GM04504 (cell line): ENCODE measurements at regions not wholly inside any gene's neighbourhood (a gene's known extent, or its start where the extent isn't known, plus 50 kb on each side); places are given as distances from the start of the nearest gene placed in this dataset.

Experiments
- DNase-seq: peaks from one replicate; pipeline ENCODE4 v3.0.0-alpha.2; 2012; ENCODE audit warnings: low read depth

DNA sequence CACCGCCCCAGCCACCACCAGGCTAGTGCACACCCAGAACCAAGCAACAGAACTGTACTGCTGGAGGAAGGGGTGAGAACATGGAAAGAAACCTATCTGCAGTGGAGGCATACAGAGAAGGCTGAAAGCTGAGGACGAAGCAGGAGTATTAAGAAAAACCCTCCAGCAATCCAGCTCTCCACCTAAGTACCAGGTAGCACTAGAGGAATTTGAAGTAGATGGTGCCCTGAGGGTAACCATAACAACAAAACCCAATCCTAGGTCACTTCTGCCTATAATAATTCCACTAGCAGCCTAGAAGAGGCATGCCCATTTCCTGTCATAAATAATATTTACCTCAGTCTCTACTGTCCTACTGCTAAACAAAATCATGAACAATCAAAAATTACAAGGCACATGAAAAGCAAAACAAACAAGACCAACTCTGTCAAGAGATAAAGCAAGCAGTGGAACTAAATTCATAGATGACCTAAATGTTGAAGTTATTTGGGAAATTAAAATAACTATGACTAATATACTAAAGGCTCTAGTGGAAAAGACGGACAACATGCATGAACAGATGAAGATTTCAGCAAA lies 51.1 kb downstream of the HYCC1 start:
- DNase-seq: no peak

DNA sequence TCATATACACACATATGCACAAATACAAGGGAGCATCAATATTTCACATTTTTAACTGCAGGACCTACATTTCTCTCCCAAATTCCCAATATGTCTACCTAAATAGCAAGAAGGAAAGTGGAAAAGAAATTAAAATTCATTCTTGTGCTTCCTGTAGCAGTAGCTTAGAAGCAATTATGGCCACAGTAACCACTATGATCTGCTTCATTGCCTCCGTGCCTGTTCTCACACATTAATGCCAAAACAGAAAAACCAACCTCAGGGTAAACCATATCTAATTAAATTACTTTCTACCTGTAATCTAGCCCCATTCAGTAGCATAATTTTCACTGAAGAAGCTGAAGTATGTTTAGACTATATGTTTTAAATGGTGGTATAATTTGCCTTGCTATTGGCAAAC lies 55.2 kb downstream of the HYCC1 start:
- no peak for DNase-seq

DNA sequence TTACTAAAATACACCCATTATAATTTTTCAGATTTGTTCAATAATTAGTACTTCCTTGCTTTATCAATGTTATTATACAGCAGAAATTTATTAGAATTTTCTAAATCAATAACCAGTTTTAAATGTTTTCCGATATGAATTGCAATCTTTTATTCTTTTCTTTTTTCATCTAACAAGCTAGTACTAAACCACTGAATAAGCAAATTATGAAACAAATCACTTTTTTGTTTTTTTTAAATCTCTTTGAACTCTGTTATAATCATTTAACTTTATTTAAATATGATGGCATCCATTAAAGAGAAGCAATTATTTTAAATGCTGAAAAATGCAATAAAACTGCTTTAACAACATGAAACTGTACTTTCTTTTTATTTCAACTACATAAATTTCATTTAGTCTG lies 59.7 kb downstream of the HYCC1 start:
- no peak for DNase-seq

DNA sequence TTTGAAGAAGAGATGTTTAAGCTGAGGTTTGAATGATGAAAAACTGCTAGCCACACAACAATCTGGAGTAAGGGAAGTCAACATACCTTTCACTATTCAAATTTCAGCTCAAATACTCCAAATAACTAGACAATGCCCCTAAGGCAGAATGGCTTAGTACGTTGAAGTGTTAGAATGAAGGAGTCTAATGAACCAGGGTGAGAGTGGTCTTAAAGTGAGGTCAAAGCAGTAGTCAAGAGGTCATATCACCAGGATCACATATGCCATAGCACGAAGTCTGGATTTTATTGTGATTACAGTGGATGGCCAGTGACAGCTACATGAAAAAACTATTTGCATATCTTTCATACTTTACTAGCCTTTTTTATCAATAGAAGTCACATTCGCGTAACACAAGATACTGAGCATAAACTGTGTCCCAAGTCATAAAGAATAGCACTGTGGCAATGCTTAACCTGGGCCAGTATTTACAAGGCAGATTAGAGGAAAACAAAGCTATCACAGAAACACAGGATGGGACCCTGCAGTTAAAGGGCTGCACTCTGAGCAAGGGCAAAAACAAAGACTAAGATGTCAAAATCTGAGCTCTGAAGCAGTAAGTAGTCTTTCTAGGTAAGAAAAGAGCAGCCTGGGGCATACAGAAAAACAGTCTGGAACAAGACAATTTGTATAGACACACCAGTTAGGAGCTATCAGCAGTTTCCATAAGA lies 61.5 kb downstream of the HYCC1 start:
- no peak for DNase-seq

DNA sequence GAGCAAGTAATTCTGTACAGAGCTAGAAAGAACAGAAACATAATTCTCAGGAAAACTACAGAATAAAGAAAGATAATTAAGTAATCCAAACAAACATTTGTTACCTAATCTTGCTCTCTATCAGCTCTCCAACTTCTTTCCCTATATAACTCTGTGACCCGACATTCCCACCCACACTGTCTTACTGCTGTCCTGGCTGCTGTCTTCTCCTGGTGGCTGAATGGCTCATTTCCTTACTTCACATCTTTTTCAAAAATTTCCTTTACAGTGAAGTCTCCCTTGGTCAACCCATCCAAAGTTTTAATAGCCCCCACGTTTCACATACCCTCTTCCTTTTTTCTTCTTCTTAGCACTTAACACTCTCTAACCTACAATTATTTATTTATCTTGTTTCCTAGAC lies 64.0 kb downstream of the HYCC1 start:
- no peak for DNase-seq

DNA sequence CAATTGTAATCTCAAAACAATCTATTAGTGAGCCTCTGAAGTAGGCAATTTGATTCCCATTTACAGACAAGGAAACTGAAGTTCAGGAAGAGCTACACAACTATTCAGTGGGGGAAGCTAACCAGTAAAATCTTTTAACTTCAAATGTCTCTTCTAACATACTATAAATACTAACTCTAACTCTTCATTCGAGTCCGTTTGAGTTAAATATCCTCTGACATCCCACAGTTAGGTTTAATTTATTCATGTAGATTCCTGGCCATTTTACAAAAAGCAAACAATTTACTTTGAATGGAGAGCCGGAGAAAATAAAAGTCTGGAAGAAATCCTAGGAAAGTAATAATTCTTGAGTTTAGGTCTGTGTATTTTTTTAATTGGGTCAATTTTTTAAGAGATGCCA lies 64.7 kb downstream of the HYCC1 start:
- DNase-seq: no peak

DNA sequence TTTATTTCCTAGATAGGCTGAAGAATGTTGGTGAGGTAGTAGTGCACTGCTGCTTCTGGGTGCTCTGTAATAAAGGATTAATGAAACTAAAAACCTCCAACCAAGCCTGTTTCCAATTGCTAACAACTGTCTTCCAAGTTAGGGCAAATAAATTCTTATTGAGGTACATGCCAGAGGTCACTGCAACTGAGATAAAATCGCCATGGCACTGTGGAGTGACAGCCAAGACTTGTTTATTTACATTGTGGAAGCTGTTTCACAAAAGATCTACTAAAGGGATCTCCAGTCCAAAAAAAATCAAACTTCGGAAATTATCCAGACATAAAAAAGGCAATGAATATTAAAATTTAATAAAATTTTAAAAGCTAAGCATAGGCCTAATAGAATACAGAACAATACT lies 65.2 kb downstream of the HYCC1 start:
- no peak for DNase-seq

DNA sequence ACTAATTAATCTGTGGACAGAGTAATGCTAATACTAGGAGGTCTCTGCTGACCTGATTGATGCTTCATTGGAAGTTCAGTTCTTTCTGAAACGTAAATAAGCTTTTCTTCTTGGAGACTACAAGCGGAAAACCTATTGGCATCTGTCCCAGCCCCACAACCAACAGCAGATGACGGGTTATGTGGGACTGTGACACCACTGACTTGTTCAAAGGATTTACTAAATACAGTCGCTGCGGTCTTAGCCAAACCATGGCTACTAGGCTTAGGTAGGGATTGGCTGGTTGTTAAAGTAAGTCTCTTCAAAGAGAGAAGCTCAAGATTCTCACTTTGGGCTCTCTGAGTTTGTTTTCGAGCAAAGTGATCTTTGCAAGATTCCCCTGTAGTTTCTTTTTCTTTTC lies 68.3 kb downstream of the HYCC1 start:
- DNase-seq: no peak

DNA sequence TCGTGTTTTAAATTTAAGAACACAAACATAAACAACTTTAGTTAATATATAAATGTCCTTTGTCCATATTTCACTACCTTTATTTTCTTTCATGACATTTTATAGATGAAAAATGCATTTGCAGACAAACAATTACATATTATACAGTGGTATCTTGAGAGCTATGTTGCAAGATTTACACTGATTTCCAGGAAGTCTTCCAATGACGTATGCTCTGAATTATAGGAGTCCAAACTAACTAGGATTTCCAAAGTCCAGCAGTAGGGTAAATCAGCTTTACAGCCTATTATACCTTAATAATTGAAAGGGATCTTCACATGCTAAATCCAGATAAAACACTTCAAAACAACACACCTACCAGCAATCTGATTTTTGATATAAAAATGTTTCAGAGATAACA lies 69.4 kb downstream of the HYCC1 start:
- DNase-seq: no peak

DNA sequence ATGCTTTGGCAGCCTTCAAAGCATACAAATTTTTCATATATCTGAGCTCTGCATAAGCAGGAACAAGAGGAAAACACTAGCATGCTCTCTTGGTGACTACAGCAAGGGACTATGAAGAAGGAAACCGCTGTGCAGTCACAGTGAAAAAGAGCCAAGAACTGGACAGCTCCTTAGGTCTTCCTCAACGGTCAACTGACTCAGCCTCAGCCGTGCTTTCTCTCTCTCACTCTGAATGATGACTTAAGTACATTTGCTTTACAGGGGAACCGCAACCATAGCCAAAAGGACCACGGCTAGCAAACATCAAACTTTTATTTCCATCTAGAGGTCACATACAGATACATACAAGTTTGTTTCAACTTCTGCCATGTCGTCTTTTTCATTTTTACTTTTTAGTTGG lies 69.9 kb downstream of the HYCC1 start:
- no peak for DNase-seq

DNA sequence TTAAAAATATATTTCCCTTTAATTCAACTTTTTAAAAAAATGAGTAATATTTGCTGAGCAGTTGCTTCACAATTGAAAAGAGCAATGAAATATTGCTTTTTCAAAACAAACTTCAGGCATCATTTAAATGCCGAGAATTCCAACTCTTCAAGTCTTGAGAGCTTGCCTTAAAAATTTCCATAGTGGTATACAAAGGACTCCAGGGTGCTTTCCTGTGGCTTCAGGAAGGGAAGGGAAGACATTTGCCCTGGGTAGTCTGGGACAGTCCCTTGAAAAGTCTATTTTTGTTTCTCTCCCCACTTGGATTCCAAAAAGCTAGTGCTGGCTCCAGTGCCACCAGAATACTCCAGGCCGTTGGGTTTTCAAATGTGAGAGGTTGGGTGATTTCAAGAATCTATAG lies 71.7 kb downstream of the HYCC1 start:
- DNase-seq: no peak

DNA sequence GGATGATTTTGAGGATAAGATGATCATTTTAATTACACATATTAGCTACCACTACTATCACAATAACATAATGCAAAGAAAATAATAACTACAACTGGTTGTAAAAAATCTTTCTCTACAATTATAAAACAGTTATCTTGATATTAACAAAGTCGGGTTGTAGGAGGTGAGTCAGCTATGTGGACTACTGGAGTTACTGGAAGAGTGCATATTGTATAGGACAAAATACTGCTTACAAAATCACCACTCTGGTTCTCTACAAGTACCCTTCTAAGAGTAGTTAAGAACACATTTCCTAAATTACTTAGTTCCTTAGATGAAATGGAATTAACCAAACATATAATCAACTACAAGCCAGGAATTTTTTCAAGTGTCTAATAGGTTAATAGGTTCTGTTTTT lies 74.1 kb downstream of the HYCC1 start:
- DNase-seq: no peak

DNA sequence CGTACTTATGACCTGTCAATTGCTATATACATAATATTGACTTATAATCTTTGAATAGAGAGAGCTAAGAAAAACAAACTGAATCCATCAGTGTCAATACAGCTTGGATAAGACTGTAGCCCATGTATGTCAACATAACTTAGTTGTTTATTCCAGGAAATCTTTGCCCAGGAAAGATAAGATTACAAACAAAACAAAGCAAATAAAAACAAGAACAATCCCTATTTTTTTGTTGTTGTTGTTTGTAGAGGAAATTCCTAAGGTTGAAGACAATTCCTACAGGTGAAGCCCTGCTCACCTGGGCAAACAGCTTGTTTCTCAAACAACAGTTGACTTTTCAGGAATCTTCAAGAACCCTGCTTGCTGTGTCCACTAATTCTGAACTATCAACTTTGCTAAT lies 76.0 kb downstream of the HYCC1 start:
- no peak for DNase-seq

DNA sequence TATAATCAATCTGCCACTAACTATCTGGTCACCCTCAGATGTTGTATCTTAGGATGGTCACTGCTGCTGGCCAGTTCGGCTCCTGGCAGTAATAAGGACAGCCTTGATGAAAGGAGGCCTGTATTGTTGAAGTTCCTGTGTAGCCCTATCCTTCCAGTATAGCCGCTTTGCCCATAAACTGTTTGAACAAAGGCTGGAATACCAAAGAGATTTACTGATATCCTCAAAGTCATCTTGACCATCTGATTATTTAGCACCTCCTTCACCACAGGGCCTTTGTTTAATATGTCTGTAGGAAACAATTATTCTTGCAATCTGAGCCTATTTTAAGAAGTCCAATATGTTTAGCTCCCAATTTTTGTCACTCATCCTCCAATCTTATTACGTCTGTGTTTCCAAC lies 77.7 kb downstream of the HYCC1 start:
- no peak for DNase-seq

DNA sequence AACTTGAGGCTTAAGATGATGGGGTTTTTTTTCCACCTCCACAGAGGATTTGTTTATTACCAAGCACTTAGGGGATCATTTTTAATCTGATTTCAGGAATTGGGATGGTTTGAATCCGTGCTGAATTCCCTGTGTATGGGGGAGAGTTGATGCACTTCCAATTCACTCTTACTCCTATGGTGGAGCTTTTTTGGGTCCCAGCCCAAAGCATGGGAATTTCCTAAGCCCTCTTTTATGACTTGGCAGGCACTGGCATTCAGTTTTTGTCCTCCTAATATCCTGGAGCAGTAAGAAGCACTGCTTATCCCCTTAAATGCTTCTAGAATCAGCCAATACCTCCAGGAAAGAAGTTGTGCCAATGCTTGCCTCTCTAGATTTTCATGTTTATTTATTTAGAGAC lies 78.7 kb downstream of the HYCC1 start:
- no peak for DNase-seq

DNA sequence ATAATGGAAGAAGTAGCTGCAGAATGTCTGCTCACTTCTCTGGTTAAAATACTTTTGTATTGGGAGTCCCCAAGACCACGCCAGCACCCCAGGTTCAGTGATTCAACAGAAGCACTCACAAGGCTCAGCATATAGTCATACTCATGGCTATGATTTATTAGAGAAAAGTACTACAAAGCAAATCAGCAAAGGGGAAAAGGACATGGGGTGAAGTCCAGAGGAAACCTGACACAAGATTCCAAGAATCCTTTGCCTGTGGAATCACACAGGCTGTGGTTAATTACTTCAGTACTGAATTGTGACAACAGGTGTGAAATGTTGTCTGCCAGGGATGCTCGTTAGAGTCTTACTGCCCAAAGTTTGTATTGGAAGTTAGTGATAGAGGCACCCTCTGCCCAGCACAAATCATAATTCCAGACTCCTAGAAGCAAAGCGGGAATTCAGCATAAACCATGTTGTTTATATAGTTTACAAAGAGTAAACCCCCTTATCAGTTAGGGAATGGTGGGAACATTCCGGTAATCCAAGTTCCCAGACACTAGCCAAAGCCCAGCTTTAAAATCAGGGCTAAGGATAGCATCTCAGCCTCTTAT lies 79.4 kb downstream of the HYCC1 start:
- DNase-seq: no peak

DNA sequence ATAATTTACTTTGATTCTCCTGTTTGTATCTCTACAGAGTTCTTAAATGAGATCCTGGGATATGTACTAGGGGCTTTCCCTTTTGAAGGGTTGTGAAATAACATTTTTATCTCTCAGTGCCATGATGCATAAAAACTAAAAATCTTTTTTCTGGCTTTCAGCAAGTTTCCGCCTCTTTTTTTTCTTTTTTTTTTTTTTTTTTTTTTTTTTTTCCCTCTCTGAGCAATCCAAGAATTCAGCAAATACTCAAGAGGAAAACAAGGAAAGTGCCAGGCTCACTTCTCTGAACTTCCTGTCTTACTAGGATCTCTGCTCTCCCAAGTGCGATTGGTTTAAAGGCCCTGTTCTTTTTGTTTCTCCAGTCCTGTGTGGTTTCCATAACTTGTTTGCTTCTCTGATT lies 79.9 kb downstream of the HYCC1 start:
- no peak for DNase-seq

DNA sequence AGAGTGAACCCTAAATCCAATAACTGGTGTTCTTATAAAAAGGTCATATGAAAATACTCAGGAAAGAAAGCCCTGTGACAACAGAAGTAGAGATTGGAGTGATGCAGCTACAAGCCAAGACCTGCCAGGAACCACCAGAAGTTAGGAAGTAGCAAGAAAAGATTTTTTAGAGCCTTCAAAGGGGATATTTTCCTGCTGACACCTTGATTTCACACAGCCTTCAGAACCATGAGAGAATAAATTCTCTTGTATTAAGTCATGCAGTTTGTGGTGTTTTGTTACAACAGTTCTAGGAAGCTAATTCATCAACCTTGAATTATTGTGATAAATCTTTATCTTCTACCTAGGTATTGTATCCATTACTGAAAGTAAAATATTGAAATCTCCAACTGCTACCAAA lies 81.0 kb downstream of the HYCC1 start:
- DNase-seq: no peak

DNA sequence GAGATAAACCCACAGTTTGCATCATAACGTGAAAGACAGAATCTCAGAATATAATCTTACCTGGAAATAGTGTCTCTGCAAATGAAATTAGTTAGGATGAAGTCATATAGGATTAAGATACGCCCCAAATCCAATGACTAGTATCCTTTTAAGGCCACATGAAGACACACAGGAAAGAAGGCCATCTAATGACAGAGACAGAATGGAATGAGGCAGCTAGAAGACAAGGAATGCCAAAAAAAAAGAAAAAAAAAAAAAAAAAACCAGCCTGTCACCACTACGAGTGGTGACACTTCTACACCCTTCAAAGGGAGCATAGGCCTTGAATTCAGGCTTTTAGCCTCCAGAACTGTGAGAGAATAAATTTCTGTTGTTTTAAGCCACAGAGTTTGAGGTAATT lies 82.9 kb downstream of the HYCC1 start:
- DNase-seq: no peak

DNA sequence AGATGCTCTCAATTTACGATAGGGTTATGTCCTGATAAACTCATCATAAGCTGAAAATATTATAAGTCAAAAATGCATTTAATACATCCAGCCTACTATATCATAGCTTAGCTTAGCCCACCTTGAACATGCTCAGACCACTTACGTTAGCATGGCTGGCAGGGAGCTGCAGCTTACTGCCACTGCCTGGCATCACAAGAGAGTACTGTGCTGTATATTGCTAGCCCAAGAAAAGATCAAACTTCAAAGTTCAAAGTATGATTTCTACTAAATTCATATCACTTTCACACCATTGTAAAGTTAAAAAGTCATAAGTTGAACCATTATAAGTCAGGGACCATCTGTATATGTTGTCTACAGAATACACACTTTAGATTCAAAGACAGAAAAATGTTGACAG lies 91.6 kb downstream of the HYCC1 start:
- no peak for DNase-seq

DNA sequence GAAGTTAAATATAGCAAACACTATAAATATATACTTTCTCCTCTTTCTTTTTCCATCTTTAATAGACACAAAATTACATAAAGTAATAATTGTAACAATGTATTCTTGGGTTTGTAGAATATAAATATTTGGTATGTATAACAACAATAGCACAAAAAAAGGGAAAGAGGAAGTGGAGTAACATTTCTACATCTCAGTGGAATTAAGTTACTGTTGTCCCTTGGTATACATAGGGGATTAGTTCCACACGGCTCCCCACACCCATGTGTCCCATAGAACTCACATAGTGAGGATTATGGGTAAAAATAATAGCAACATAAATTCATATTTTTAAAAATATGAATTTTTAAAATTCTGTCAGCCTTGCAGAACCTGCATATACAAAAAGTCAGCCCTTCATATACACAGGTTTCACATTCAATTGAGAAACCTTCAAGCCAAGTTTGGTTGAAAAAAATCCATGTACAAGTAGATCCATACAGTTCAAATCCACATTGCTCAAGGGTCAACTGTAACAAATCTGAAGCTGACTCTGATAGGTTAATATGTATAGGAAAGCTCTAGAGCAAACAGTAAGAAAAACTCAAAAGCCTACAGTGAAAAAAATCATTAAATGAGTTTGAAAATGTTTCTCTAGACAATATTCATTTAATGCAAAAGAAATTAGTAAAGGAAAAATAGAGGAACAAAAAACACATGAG lies 92.4 kb downstream of the HYCC1 start:
- no peak for DNase-seq

DNA sequence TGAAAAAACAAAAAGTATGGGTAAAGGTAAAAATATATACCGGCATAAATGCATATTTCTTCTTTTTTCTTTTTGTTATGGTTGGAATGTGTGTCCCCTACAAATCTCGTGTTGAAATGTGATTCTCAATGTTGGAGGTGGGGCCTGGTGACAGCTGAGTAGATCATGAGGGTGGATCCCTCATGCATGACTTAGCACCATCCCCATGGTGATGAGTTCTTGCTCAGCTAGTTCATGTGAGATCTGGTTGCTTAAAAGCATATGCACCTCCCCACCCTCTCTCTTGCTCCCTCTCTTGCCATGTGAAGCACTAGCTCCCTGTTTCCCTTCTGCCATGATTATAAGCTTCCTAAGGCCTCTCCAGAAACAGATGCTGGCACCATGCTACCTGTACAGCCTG lies 93.3 kb downstream of the HYCC1 start:
- DNase-seq: no peak

DNA sequence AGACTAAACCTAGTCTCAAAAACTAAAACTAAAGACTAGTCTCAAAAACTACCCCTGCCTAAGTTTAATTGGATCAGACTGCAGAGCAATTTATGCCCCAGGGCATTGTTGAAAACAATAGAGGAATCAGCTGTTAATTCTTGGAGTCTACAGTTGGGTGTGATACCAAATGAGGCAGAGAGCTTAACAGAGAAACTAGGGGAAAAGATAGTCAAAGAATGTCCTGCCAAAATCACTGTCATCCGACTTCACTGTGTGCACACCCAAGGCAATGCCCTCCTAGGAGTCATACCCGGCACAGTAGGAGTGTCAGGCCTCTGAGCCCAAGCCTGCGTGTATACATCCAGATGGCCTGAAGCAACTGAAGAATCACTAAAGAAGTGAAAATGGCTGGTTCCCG lies 90.5 kb upstream of the TOMM7 start:
- no peak for DNase-seq
